ENCODE measurements at regions not wholly inside any gene's neighbourhood (a gene's known extent, or its start where the extent isn't known, plus 50 kb on each side); places are given as distances from the start of the nearest gene placed in this dataset.

- no peak for DNase-seq (ENCODE audit: low read depth in 1 of 2, low spot score in 2 of 2)
- H3K36me3 ChIP-seq (ENCODE audit: control insufficient read depth in 2 of 4, insufficient read depth in 4 of 4, low read length in 3 of 4), result no peaks in the 10 kb centered on the region
- H4K8ac ChIP-seq (ENCODE audit: extremely low read depth, insufficient read depth, low read length), result no peak overlapping the region
- no peak overlapping the region for H3K23ac ChIP-seq (ENCODE audit: insufficient read length)
- H3K27ac ChIP-seq (ENCODE audit: low read depth, low read length), result no peak overlapping the region
- H3K18ac ChIP-seq (ENCODE audit: extremely low read depth, low read length), result no peak overlapping the region
- H4K91ac ChIP-seq (replicated peaks; ENCODE audit: insufficient read length, low read length), result no peak overlapping the region
- H3K9ac ChIP-seq (replicated peaks in 1 of 4; ENCODE audit: extremely low read depth in 1 of 4, low read depth in 3 of 4, low read length in 3 of 4), result no peak overlapping the region
- no peak overlapping the region for H2BK5ac ChIP-seq (ENCODE audit: low read depth, low read length)
- FAIRE-seq, result no peak
- no peak overlapping the region for H3K4ac ChIP-seq (replicated peaks; ENCODE audit: insufficient read length, low read depth, low read length)
- no peak overlapping the region for H2BK120ac ChIP-seq (replicated peaks; ENCODE audit: low read depth, low read length)
- no peak overlapping the region for H3K56ac ChIP-seq (replicated peaks; ENCODE audit: insufficient read length, low read depth, low read length)
- TF ChIP-seq HDAC6 (IDR thresholded peaks at IDR 0.05; ENCODE audit: low read depth, low read length) (no peak), CHD1 (IDR thresholded peaks at IDR 0.05; ENCODE audit: low read depth, low read length) (no peak), ATF2 (IDR thresholded peaks at IDR 0.05; ENCODE audit: low read length) (no peak), ATF3 (IDR thresholded peaks at IDR 0.05; ENCODE audit: insufficient read depth, low read depth, low read length) (no peak), SP2 (IDR thresholded peaks at IDR 0.05; ENCODE audit: low read length) (no peak), NRF1 (IDR thresholded peaks at IDR 0.05; ENCODE audit: low read depth, low read length) (no peak), GABPA (IDR thresholded peaks at IDR 0.05; ENCODE audit: borderline replicate concordance, insufficient read depth, low read length) (no peak), SIRT6 (IDR thresholded peaks at IDR 0.05; ENCODE audit: low read length) (no peak), CBX5 (IDR thresholded peaks at IDR 0.05; ENCODE audit: low read depth, low read length) (no peak)
- TF ChIP-seq, protein P1, sequence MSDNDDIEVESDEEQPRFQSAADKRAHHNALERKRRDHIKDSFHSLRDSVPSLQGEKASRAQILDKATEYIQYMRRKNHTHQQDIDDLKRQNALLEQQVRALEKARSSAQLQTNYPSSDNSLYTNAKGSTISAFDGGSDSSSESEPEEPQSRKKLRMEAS (IDR thresholded peaks at IDR 0.05), result no peak
- no peak overlapping the region for H3K4me2 ChIP-seq (ENCODE audit: insufficient read depth in 1 of 2, low read depth in 2 of 2, low read length in 2 of 2)
- H3K14ac ChIP-seq (ENCODE audit: insufficient read length), result no peak overlapping the region
- H3K4me1 ChIP-seq (replicated peaks in 1 of 4; ENCODE audit: control insufficient read depth in 3 of 4, insufficient read depth in 4 of 4, low read length in 3 of 4), result no peaks in the 10 kb centered on the region
- H3K27me3 ChIP-seq (replicated peaks in 1 of 4; ENCODE audit: control insufficient read depth in 3 of 4, extremely low read depth in 1 of 4, insufficient read depth in 3 of 4, low read length in 3 of 4), result no peaks in the 10 kb centered on the region
- H3K79me1 ChIP-seq (ENCODE audit: low read depth, low read length), result no peaks in the 10 kb centered on the region
- WGBS, 2 experiments (ENCODE audit: extremely low coverage in 1 of 2, insufficient coverage in 1 of 2, insufficient read length in 1 of 2, insufficient replicate concordance in 2 of 2, low coverage in 1 of 2, low lambda C conversion rate in 2 of 2, missing lambda C conversion rate in 1 of 2), result 95% methylated on average over 6 of the region's 6 CpGs; no CpG with 5 or more reads in 1 of the 2 experiments
- H2AK5ac ChIP-seq (ENCODE audit: low read depth, low read length), result no peak overlapping the region
- no peaks in the 10 kb centered on the region for H3K79me2 ChIP-seq (ENCODE audit: control insufficient read depth in 1 of 2, insufficient read depth in 2 of 2, low read length in 2 of 2)
- no peaks in the 10 kb centered on the region for H3K23me2 ChIP-seq (ENCODE audit: low read depth, low read length)
- H2AFZ ChIP-seq (ENCODE audit: low read length), result no peak overlapping the region
- no peak overlapping the region for H4K5ac ChIP-seq (ENCODE audit: insufficient read length, low read depth, low read length)
- H2BK12ac ChIP-seq (ENCODE audit: low read depth, low read length), result no peak overlapping the region
- H2BK20ac ChIP-seq (ENCODE audit: low read length), result no peak overlapping the region
- H2BK15ac ChIP-seq (ENCODE audit: low read length), result no peak overlapping the region
- ChIA-PET CTCF (ENCODE audit: partially characterized antibody) (no interaction called here), POLR2A (ENCODE audit: partially characterized antibody) (no interaction called here)
- no peaks in the 10 kb centered on the region for H4K20me1 ChIP-seq (replicated peaks in 1 of 2; ENCODE audit: control insufficient read depth in 1 of 2, insufficient read depth in 2 of 2, low read length in 2 of 2)
- H3K4me3 ChIP-seq (ENCODE audit: extremely low read depth in 1 of 4, insufficient read depth in 2 of 4, low read depth in 3 of 4, low read length in 4 of 4), result no peak overlapping the region
- H3K9me3 ChIP-seq (ENCODE audit: insufficient read depth in 2 of 2, low read depth in 1 of 2, low read length in 1 of 2), result no peaks in the 10 kb centered on the region
Measured at GRCh38 chr6:104095661-104096416, 763.9 kb downstream of the HACE1 start.

Measured in H1 (cell line).